HG03432 (cell line): ENCODE measurements at regions not wholly inside any gene's neighbourhood (a gene's known extent, or its start where the extent isn't known, plus 50 kb on each side); places are given as distances from the start of the nearest gene placed in this dataset.
"Not testable (repeated sequence)": the region's sequence is repeated elsewhere in the genome, so short reads cannot be mapped to it uniquely, and the experiment has no call there.

Source experiments
- ATAC-seq: cut with Tn5 transposase; IDR thresholded peaks from one replicate; pipeline ENCODE4 v1.9.1; 2021; ENCODE audit warnings: mild to moderate bottlenecking, moderate library complexity; ENCODE audit not compliant: unreplicated experiment

DNA sequence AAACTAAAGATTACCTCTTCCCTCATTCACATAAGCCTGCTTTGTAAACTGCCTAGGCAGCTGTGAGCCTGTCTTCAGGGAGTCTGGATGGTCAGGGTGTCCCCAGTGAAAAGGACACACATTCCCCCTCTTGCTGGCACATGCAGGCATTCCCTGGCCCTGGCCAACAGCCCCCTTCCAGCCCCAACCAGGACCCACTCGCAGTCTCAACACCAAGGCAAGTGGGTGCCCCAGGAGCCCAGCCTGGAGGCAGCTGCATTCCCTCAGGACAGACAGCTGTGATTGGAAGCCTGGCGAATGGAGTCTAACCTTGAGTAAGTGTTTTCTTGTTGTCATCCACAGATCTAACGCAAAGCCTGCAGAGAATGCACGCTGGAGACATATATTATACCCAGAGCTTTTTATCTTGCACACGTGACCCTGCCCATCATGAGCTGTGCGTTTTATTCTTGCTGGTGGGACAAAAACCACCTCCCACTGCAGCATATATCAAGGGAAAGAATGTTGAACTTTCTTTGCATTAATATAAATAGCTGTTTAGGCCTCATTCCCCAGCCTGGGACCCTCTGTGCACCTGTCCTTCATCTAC, 95.0 kb upstream of the LHX1 start:
- no peak for ATAC-seq

DNA sequence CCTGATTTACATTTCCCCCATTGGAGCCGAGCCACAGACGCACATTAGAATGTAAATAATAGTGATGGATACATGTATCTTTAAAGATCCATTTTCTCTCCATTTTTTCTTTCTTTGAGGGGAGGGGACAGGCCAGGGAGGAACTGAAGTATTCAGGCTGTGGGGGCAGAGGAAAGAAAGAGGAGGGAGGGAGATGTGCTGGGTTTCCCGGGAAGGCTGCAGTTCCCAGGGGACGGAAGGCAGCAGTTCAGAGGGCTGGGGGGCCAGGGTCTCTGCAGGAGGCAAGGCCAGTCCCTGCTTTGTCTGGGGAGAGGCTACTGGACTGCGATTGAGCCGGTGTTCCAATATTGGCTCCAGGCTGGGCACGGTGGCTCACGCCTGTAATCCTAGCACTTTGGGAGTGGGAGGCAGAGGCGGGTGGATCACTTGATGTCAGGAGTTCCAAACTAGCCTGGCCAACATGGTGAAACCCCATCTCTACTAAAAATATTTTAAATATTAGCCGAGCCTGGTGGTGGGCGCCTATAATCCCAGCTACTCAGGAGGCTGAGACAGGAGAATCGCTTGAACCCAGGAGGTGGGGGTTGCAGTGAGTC, 94.2 kb upstream of the LHX1 start:
- no peak for ATAC-seq

DNA sequence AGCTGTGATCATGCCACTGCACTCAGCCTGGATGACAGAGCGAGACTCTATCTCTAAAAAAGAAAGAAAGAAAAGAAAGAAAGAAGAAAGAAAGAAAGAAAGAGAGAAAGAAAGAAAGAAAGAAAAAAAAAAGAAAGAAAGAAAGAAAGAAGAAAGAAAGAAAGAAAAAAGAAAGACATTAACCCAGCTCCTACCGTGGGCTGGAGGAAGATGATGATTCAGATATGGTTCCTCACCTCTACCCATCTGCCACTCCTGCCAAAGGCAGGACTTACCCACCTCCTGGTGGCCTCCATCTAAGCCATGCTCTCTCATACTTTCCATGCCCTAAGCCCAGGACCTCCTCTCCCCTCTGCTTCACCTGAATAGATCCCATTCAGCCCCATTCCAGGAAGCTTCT, 93.3 kb upstream of the LHX1 start:
- ATAC-seq, result no peak

DNA sequence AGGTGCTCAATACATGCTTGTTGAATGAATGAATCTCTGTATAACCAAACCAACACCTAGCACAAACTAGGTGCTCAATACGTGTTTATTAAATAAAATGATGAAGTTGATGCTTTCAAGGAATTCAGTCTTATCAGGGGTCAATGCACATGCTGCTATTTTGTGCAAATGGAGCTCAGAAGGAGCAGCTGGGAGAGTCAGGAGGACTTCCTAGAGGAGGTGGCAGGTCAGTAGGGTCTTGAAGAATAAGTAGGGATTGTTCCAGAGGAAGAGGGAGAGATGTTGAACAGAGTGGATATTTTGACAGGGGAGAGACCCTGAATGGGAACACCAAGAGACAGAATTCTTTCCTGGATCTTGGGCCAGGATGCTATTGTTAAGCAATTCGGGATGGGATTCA, 92.7 kb upstream of the LHX1 start:
- ATAC-seq, result no peak

DNA sequence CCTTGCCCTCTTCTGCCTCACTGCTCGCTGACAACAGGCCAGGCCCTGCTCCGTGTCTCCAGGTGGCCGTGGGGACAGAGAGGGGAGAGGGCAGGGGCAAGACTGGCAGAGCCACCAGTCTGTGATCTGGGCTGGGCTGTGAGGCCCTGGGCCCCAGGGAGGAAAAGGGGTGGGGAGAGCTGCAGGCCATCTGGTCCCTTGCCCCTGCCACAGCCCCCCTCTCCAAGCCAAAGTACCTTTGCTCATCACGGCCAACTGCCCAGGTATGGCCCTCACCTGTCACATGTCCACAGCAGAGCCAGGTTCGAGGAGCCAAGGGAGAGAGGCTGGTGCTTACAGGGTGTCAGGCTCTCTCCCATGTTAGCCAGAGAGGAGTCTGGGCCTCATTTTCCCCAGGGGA, 91.4 kb upstream of the LHX1 start:
- no peak for ATAC-seq

DNA sequence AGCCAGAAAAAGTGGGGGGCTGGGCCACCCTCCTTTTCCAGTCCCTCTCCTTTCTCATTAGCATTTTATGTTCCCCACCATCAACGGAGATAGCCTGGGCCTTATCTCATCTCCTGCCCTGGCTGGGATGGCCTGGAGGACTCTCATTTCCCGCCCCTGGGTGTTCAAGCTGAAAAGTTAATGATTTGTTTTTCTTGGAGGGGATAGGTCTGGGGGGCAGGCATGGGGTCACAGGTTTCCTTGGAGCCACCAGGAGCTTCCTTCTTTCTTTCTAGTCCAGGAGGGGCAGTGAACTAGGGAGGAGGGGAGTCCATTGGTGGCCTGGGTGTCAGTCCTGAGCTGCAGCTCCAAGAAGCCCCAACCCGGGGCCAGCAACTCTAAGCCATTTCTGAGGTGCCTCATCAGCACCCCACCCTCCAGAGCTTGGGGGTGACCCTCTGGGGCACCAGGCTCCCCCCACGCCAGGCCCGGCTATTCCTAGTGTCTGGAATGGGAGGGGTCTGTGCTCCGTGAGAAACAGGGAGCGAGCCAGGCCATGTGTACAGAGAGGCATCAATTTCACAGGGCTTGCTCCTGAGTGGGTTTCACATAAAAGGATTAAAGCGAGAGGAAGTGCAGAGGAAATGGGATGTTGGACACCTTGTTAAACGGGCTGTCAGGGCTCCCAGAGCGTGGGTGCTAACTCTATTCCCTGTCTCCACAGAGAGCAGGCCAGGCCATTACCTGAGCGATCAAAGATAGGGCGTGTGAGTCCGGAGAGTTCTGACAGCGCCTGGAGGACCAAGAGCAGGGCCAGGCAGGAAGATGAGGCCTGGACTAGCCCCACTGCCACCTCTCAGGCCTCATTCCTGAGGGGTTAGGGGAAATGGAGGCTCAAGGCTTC, 90.6 kb upstream of the LHX1 start:
- ATAC-seq, result no peak

DNA sequence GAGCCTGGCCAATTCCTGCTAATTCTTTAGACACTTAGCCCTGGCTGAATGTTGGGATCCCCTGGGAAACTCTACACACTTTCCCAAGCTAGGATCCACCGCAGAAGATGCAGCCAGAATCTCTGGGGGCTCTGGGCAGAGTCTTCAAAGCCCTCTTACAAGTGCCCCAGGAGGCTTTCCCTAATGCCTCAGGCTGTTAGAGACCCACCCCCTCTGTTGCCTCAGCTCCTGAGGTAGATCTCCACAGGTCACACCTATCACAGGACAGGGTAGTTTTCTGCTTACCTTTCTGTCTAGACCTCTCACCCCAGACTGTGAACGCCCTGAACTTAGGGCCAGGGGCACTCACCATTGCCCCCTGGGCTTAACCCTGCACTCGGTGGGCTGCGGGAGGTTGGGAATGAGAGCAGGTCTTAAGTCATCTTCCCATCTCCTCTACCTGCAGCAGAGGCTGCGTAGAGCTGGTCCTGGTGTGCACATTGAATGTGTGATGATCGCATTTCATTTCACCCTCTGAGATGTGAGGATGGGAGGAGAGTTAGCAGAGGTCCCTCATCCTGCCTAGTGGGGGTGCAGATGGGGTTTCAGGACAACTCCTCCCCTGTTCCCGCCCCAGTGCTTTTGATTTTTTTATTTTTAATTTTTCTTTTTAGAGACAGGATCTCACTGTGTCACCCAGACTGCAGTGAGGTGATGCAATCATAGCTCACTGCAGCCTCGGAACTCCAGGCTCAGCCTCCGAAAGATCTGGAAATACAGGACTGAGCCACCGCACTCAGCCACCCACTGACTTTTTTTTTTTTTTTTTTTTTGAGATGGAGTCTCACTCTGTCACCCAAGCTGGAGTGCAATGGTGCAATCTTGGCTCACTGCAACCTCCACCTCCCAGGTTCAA, 89.0 kb upstream of the LHX1 start:
- ATAC-seq, result no peak

DNA sequence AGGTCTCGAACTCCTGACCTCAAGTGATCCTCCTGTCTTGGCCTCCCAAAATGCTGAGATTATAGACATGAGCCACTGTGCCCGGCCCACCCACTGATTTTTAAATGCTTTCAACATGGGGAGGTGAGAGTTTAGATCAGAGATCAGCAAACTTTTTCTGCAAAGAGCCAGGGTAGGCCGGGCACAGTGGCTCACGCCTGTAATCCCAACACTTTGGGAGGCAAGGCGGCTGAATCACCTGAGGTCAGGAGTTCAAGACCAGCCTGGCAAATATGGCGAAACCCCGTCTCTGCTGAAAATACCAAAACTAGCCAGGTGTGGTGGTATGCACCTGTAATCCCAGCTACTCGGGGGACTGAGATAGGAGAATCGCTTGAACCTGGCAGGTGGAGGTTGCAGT, 88.3 kb upstream of the LHX1 start:
- ATAC-seq, result not testable (repeated sequence)

DNA sequence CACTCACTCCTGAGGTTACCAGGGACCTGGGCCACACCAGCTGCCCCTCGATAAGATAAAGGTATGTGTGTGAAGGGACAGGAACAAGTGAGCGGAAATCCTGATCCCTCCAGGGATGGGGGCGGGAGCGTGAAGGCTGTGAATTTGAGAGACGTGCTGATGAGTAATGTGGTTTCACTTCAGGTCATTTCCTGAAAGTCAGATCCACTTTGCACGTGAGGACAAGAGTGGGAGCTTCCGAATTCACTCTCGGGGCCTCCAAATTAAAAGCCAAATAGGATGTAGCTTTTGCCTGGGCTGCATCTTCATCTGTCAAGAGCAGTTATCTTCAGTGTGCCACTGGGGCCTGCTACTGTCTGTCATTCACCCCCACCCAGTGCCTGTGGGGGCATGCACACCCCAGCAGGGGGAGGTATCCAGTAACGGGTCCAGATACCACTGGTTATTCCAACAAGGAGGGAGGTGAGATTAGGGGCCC, 87.4 kb upstream of the LHX1 start:
- no peak for ATAC-seq

DNA sequence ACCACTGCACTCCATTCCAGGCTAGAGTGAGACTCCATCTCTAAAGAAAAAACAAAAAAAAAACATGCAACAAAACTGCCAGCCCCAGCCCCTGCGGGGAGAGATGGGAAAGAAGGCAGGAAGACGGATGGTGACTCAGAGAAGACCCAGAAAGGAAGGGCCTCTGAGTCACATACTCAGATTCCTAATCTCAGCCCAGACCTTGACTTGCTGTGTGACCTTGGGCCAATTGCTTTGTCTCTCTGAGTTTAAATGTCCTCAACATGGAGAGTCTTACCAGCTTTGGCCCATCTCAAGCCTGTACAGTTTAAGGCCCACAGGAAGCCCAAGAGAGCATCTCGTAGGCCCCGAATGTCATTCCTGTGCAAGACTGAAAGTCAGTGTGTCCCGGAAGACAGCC, 86.5 kb upstream of the LHX1 start:
- ATAC-seq, result no peak

DNA sequence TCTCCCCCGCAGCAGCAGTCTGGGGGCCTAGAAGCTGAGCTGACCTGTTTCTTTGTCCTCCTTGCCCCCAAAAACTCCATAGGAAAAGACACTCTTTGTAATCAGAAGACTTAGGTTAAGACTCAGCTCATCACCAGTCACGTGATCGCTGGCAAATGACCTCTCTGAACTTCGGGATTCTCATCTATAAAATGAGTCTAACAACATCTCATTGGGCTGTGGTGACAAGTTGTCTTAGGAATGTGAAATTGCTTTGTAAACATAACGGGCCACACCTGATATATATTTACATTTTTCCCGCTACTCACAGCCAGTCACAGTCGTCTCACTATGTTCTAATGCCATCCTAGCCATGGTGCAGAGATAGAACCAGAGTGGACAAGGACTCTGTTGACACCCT, 86.0 kb upstream of the LHX1 start:
- ATAC-seq, result no peak

DNA sequence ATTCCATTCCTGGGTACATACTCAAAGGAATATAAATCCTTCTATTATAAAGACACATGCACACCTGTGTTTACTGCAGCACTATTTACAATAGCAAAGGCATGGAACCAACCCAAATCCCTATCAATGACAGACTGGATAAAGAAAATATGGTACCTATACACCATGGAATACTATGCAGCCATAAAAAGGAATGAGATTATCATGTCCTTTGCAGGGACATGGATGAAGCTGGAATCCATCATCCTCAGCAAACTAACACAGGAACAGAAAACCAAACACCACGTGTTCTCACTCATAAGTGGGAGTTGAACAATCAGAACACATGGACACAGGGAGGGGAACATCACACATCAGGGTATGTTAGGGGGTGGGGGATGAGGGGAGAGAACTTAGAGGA, 84.8 kb upstream of the LHX1 start:
- not testable (repeated sequence) for ATAC-seq

DNA sequence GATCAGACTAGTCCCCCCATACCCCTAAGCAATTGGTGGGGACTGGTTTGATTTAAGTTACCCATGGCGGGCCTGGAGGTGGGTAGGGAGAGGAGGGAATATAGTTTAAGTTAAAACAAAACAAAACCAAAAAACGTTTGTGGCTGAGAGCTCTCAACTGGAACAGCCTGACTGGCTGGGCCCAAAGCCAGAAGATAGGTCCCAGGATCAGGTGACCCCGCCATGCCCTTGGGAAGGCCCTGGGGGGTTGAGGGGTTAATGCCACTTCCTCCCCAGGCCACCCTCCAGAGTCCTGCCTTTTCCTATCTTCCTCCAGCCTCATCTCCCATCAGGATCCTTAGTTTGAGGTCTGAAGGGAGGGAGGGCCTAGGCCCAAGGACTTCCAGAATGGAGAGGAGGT, 82.3 kb upstream of the LHX1 start:
- ATAC-seq, result no peak

DNA sequence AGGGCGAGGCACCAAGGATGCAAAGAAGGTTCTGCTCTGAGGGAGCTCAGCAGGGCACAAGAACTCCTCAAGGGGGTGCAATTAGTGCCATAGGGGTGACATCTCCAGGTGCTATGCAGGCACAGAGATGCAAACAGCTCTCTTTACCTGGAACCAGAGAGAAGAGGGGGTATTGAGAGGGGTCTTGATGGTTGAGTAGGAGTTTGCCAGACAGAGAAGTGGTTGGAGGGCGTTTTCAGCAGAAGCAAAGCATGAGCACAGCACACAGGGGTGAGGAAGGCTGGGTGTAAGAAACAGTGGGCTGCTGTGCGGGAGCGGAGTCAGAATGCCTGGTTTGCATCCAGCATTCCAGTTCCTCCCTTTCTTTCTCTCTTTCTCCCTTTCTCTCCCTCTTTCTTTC, 81.8 kb upstream of the LHX1 start:
- ATAC-seq, result no peak

DNA sequence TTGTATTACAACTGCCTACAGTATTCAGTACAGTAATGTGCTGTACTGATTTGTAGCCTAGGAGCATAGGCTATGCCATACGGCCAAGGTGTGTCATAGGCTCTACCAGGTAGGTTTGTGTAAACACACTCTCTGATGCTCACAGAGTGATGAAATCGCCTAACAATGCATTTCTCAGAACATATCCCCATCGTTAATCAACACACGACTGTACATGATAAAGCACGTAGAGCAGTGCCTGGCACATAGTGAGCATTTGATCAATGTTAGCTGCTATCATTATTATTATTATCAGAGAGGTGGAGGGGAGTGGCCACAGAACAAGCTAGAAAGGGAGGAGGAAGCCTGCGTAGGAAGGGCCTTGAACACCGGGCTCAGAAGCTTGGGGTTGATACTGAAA, 81.1 kb upstream of the LHX1 start:
- no peak for ATAC-seq

DNA sequence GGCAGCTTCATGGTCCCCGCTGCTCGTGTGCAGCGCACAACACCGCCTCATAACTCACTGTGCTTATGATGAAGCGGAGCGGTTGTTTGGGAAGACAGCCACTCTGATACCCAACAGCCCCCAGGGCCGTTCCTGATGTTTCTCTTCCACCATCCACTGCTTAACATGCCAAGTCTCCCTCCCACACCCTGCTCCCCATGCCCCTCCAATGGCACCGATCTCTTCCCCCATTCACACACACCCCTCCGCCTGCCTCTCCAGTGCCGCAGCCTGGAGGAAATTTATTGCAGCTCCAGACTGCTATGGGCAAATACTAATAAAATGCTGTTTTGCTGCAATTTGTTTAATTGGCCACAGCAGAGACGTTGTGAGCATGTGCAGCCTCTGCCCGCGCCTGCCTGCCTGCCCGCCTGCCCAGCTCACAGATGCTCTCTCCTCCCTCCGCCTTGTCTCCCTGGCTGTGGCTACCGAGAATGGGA, 80.3 kb upstream of the LHX1 start:
- no peak for ATAC-seq

DNA sequence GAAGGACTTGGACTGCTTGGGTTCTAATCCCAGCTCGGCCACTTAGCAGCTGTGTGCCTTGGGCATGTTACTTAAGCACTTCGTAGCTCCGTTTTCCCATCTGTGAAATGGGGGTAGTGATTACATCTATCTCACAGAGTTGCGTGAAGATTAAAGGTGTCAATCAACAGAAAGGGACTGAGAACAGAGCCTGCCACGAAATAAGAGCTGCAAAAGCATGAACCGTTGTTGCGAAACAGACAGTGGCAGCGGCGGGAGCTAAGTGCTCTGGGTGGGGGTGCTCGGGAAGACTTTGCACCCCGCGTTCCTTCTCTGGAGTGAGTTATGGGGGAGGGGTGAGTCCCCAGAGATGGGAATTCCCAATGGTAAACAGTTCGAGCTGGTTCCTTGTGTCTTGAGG, 79.6 kb upstream of the LHX1 start:
- no peak for ATAC-seq

DNA sequence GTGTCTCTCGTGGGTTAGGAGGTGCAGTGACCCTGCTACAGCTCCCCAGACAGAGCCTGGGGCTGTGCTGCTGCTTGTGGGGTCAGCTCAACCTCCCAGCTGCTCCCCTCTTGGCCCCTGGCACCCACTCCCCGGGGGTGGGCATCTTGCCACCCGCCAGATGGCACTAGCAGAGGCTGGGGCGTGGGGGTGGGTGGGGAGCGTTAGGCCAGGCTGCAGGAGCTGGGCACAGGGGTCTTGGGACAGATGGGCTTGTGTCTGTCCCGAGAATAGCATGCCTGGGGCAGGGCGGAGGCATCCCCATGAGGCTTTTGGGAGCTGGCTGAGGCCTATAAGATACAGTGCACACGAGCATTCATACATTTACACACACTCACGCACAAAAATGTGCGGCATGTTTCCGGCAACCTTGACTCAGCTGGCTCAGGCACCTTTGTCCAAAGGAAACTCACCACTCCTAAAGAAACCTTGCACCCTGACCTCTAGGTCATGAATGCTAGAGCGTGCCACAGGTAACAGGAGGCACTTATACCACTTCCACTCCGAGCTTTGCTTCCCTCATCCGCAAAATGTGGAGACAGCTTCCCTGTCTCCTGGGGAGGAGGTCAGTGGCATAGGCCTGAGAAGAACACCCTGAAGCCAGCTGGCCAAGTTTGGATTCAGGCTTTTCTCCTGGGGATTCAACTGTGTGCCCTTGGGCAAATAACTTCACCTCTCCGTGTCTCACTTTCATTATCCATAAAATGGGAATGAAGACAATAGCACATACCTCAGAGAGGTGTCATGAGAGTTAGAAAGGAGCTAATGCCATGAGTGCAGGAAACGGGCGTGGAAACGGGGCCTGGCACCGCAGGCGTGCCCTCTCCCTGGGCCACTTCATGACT, 78.9 kb upstream of the LHX1 start:
- ATAC-seq, result no peak

DNA sequence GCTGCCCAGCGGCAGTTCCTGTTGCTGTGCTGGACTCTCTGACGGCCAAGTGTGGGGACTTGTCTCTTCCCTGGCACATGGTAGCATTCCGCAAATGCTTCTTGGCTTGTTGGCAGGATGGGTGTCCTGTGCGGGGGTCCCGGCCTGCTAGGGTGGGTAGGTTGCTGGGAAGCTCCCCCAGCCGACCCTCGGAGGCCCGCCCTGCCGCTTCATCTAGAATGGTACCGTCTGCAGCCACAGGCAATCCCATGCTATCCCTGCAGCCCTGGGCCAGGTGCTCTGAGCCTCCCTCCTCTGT, 78.3 kb upstream of the LHX1 start:
- ATAC-seq, result no peak

DNA sequence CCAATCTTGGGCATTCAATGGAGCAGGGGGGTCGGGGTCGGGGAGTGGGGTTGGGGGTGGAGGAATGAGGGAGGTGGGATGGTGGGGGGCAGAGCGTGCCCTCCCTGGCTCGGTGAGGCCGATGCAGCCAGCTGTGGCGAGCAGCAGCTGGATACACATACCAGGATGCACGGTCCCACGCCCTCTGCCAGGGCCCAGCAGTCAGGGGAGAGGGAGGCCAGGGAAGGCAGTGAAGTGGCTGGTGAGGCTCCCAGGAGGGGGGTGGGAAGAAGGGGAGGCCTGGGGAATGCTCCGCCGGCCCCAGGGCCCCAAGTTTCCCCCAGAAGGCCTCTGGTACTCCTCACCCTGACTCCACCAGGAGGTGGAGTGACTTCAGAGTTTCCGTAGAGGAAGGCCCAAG, 77.6 kb upstream of the LHX1 start:
- no peak for ATAC-seq
